ENCODE measurements at regions not wholly inside any gene's neighbourhood (a gene's known extent, or its start where the extent isn't known, plus 50 kb on each side); places are given as distances from the start of the nearest gene placed in this dataset.

DNA sequence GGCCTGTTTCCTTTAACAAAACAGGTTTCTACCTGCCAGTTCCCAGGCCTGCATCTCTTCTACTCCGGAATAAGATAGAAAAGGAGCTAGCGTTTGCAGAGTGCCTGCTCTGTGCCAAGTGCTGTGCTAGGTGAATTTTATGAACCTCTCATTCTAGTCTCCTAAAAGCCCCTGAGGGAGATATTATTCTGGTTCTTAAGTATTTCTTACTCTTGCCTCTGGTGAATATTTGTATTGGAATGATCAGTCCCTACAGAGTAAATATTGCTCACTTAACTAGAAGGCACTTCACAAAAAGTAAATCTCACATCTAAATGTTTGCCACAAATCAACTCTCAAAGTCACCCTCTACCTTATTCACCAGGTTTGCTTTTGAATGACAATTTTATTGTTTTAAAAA lies 227.1 kb downstream of the AUH start (continued):
- no peak for TF ChIP-seq OSR1 (CRISPR knock-in tag; IDR thresholded peaks at IDR 0.05)

DNA sequence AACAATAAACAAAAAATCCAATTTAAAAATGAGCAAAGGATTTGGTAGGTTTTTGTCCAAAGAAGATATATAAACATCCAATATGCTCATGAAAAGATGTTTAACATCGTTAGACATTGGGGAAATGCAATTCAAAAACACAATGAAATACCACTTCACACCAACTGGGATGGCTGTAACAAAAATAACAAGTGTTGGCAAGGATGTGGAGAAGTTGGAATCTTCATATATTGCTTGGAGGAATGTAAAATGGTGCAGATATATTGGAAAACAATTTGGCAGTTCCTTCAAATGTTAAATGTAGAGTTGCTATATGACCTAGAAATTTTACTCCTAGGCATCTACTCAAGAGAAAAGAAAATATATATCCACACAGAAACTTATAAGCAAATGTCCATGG lies 224.3 kb downstream of the AUH start:
- TF ChIP-seq, protein P1, sequence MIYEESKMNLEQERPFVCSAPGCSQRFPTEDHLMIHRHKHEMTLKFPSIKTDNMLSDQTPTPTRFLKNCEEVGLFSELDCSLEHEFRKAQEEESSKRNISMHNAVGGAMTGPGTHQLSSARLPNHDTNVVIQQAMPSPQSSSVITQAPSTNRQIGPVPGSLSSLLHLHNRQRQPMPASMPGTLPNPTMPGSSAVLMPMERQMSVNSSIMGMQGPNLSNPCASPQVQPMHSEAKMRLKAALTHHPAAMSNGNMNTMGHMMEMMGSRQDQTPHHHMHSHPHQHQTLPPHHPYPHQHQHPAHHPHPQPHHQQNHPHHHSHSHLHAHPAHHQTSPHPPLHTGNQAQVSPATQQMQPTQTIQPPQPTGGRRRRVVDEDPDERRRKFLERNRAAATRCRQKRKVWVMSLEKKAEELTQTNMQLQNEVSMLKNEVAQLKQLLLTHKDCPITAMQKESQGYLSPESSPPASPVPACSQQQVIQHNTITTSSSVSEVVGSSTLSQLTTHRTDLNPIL (CRISPR knock-in tag; IDR thresholded peaks at IDR 0.05; ENCODE audit: low read depth): no peak
- TF ChIP-seq, protein P2, sequence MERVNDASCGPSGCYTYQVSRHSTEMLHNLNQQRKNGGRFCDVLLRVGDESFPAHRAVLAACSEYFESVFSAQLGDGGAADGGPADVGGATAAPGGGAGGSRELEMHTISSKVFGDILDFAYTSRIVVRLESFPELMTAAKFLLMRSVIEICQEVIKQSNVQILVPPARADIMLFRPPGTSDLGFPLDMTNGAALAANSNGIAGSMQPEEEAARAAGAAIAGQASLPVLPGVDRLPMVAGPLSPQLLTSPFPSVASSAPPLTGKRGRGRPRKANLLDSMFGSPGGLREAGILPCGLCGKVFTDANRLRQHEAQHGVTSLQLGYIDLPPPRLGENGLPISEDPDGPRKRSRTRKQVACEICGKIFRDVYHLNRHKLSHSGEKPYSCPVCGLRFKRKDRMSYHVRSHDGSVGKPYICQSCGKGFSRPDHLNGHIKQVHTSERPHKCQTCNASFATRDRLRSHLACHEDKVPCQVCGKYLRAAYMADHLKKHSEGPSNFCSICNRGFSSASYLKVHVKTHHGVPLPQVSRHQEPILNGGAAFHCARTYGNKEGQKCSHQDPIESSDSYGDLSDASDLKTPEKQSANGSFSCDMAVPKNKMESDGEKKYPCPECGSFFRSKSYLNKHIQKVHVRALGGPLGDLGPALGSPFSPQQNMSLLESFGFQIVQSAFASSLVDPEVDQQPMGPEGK (CRISPR knock-in tag; IDR thresholded peaks at IDR 0.05; ENCODE audit: borderline replicate concordance): no peak
- no peak for TF ChIP-seq GLIS3 (CRISPR knock-in tag; IDR thresholded peaks at IDR 0.05)
- no peak for TF ChIP-seq OSR1 (CRISPR knock-in tag; IDR thresholded peaks at IDR 0.05)
- no peak for TF ChIP-seq BACH2 (CRISPR knock-in tag; IDR thresholded peaks at IDR 0.05; ENCODE audit: borderline replicate concordance)
- no peak for TF ChIP-seq ISL1 (CRISPR knock-in tag; IDR thresholded peaks at IDR 0.05)
- TF ChIP-seq PPARA (CRISPR knock-in tag; IDR thresholded peaks at IDR 0.05; ENCODE audit: borderline replicate concordance): no peak
- no peak for TF ChIP-seq RARB (CRISPR knock-in tag; IDR thresholded peaks at IDR 0.05)
- no peak for TF ChIP-seq ZFP3 (CRISPR knock-in tag; IDR thresholded peaks at IDR 0.05)
- TF ChIP-seq TCF4 (CRISPR knock-in tag; IDR thresholded peaks at IDR 0.05; ENCODE audit: borderline replicate concordance): no peak
- TF ChIP-seq ESRRG (CRISPR knock-in tag; IDR thresholded peaks at IDR 0.05): no peak
- no peak for TF ChIP-seq CSDC2 (CRISPR knock-in tag; IDR thresholded peaks at IDR 0.05)
- TF ChIP-seq, protein P3, sequence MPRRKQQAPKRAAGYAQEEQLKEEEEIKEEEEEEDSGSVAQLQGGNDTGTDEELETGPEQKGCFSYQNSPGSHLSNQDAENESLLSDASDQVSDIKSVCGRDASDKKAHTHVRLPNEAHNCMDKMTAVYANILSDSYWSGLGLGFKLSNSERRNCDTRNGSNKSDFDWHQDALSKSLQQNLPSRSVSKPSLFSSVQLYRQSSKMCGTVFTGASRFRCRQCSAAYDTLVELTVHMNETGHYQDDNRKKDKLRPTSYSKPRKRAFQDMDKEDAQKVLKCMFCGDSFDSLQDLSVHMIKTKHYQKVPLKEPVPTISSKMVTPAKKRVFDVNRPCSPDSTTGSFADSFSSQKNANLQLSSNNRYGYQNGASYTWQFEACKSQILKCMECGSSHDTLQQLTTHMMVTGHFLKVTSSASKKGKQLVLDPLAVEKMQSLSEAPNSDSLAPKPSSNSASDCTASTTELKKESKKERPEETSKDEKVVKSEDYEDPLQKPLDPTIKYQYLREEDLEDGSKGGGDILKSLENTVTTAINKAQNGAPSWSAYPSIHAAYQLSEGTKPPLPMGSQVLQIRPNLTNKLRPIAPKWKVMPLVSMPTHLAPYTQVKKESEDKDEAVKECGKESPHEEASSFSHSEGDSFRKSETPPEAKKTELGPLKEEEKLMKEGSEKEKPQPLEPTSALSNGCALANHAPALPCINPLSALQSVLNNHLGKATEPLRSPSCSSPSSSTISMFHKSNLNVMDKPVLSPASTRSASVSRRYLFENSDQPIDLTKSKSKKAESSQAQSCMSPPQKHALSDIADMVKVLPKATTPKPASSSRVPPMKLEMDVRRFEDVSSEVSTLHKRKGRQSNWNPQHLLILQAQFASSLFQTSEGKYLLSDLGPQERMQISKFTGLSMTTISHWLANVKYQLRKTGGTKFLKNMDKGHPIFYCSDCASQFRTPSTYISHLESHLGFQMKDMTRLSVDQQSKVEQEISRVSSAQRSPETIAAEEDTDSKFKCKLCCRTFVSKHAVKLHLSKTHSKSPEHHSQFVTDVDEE (CRISPR knock-in tag; IDR thresholded peaks at IDR 0.05): no peak
- TF ChIP-seq ZNF565 (CRISPR knock-in tag; conservative IDR thresholded peaks at IDR 0.05; ENCODE audit: low read depth): no peak
- TF ChIP-seq ZNF8 (CRISPR knock-in tag; IDR thresholded peaks at IDR 0.05): no peak
- no peak for TF ChIP-seq TOX (CRISPR knock-in tag; IDR thresholded peaks at IDR 0.05; ENCODE audit: borderline replicate concordance)
- no peak for TF ChIP-seq SNAI2 (CRISPR knock-in tag; IDR thresholded peaks at IDR 0.05)
- TF ChIP-seq ZC3H10 (CRISPR knock-in tag; IDR thresholded peaks at IDR 0.05): no peak
- TF ChIP-seq, protein P4, sequence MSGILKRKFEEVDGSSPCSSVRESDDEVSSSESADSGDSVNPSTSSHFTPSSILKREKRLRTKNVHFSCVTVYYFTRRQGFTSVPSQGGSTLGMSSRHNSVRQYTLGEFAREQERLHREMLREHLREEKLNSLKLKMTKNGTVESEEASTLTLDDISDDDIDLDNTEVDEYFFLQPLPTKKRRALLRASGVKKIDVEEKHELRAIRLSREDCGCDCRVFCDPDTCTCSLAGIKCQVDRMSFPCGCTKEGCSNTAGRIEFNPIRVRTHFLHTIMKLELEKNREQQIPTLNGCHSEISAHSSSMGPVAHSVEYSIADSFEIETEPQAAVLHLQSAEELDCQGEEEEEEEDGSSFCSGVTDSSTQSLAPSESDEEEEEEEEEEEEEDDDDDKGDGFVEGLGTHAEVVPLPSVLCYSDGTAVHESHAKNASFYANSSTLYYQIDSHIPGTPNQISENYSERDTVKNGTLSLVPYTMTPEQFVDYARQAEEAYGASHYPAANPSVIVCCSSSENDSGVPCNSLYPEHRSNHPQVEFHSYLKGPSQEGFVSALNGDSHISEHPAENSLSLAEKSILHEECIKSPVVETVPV (CRISPR knock-in tag; IDR thresholded peaks at IDR 0.05): no peak
- TF ChIP-seq, protein P5, sequence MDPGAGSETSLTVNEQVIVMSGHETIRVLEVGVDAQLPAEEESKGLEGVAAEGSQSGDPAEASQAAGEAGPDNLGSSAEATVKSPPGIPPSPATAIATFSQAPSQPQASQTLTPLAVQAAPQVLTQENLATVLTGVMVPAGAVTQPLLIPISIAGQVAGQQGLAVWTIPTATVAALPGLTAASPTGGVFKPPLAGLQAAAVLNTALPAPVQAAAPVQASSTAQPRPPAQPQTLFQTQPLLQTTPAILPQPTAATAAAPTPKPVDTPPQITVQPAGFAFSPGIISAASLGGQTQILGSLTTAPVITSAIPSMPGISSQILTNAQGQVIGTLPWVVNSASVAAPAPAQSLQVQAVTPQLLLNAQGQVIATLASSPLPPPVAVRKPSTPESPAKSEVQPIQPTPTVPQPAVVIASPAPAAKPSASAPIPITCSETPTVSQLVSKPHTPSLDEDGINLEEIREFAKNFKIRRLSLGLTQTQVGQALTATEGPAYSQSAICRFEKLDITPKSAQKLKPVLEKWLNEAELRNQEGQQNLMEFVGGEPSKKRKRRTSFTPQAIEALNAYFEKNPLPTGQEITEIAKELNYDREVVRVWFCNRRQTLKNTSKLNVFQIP (CRISPR knock-in tag; IDR thresholded peaks at IDR 0.05; ENCODE audit: borderline replicate concordance, low read depth): no peak
- no peak for ATAC-seq

DNA sequence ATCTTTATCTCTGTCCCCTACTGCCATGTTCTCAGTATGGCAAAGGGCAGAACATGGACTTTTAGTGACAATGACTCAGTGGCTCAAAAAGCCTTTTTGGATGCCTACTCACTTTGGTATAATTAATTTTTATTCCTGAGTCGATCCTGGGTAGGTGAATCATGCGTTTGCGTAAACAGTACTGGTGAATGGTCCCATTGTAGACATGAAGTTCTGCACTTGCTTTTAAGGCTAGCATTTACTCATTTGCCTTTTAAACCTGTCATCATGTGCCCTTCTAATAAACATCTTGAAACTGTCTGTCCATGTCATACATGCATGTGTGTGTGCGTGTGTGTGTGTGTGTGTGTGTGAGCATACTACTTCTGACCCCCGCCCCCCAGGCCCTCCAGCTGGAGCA lies 223.0 kb downstream of the AUH start:
- no peak for ATAC-seq
- TF ChIP-seq, protein P3 (CRISPR knock-in tag; IDR thresholded peaks at IDR 0.05): no peak
- TF ChIP-seq ESRRG (CRISPR knock-in tag; IDR thresholded peaks at IDR 0.05) (no peak), BACH2 (CRISPR knock-in tag; IDR thresholded peaks at IDR 0.05; ENCODE audit: borderline replicate concordance) (no peak), TOX (CRISPR knock-in tag; IDR thresholded peaks at IDR 0.05; ENCODE audit: borderline replicate concordance) (no peak), ARNTL (CRISPR knock-in tag; IDR thresholded peaks at IDR 0.05; ENCODE audit: borderline replicate concordance, low read depth) (no peak)
- TF ChIP-seq, protein P1 (CRISPR knock-in tag; IDR thresholded peaks at IDR 0.05; ENCODE audit: low read depth): no peak
- TF ChIP-seq, protein P5 (CRISPR knock-in tag; IDR thresholded peaks at IDR 0.05; ENCODE audit: borderline replicate concordance, low read depth): no peak
- TF ChIP-seq, protein P4 (CRISPR knock-in tag; IDR thresholded peaks at IDR 0.05): no peak
